OCI-LY1 (cell line): ENCODE measurements at regions not wholly inside any gene's neighbourhood (a gene's known extent, or its start where the extent isn't known, plus 50 kb on each side); places are given as distances from the start of the nearest gene placed in this dataset.

ENCODE experiments used
- CTCF ChIP-seq: fragments of 200-600 bp; sonication (generic), shearing (Covaris generic); IDR thresholded peaks from 2 replicates; pipeline ENCODE4 v1.5.1; 2017; ENCODE audit warnings: mild to moderate bottlenecking, antibody characterized with exemption, low read length, moderate library complexity, mixed read lengths
- EZH2 ChIP-seq: fragments of 200-600 bp; sonication (generic), shearing (Covaris generic); IDR thresholded peaks from 2 replicates; pipeline ENCODE4 v1.8.0; 2017; ENCODE audit warnings: borderline replicate concordance, mixed run types, mild to moderate bottlenecking, antibody characterized with exemption, low read length, moderate library complexity, mixed read lengths

- TF ChIP-seq CTCF, result no peak
- TF ChIP-seq EZH2, result no peak
Measured at GRCh38 chr2:65767946-65768345, 335.5 kb upstream of the SPRED2 start.
